Neural cell (in vitro differentiated cells): ENCODE measurements at regions not wholly inside any gene's neighbourhood (a gene's known extent, or its start where the extent isn't known, plus 50 kb on each side); places are given as distances from the start of the nearest gene placed in this dataset.

Experiments
- H2AFZ ChIP-seq: fragments of 200-600, 300-800 bp; sonication (generic), shearing (Covaris generic); 2 replicates; pipeline ENCODE4 v1.6.0; 2014; ENCODE audit warnings: low read depth, mild to moderate bottlenecking, antibody characterized with exemption, low read length, moderate library complexity
- H3F3A ChIP-seq: fragments of 200-600 bp; shearing (Covaris generic); 2 replicates; pipeline ENCODE4 v1.6.1; 2016; ENCODE audit warnings: mild to moderate bottlenecking, moderate library complexity, mixed read lengths, antibody characterized with exemption, low read length; ENCODE audit not compliant: insufficient read depth, poor library complexity, severe bottlenecking
- H3K27ac ChIP-seq: fragments of 200-600, 300-800 bp; sonication (generic), shearing (Covaris generic); 2 replicates; pipeline ENCODE4 v1.5.1; 2014; ENCODE audit warnings: mild to moderate bottlenecking, low read length, moderate library complexity
- H3K27me3 ChIP-seq: fragments of 300-800, 200-600 bp; sonication (generic), shearing (Covaris generic); 2 replicates; pipeline ENCODE4 v1.6.0; 2014; ENCODE audit warnings: mild to moderate bottlenecking, low read depth, low read length, moderate library complexity; ENCODE audit not compliant: insufficient read depth
- H3K36me3 ChIP-seq: fragments of 300-800, 200-600 bp; sonication (generic), shearing (Covaris generic); 2 replicates; pipeline ENCODE4 v1.5.1; 2014; ENCODE audit warnings: mild to moderate bottlenecking, antibody characterized with exemption, low read length, moderate library complexity; ENCODE audit not compliant: insufficient read depth
- H3K4me2 ChIP-seq: fragments of 300-800, 200-600 bp; sonication (generic), shearing (Covaris generic); 2 replicates; pipeline ENCODE4 v1.6.0; 2014; ENCODE audit warnings: mild to moderate bottlenecking, low read length
- H3K4me3 ChIP-seq: fragments of 300-800, 200-600 bp; sonication (generic), shearing (Covaris generic); 2 replicates; pipeline ENCODE4 v1.5.1; 2014; ENCODE audit warnings: mild to moderate bottlenecking, low read length, moderate library complexity
- H3K79me2 ChIP-seq: fragments of 200-600 bp; shearing (Covaris generic); replicated peaks from 2 replicates; pipeline ENCODE4 v1.6.0; 2014; ENCODE audit warnings: mild to moderate bottlenecking, low read length, moderate library complexity; ENCODE audit not compliant: insufficient read depth
- H3K9ac ChIP-seq: fragments of 300-800, 200-600 bp; sonication (generic), shearing (Covaris generic); 2 replicates; pipeline ENCODE4 v1.6.1; 2016; ENCODE audit warnings: mild to moderate bottlenecking, low read length, mixed read lengths
- H3K9me2 ChIP-seq: fragments of 200-600 bp; shearing (Covaris generic); 2 replicates; pipeline ENCODE4 v1.6.1; 2016; ENCODE audit warnings: mild to moderate bottlenecking, low read length, mixed read lengths; ENCODE audit not compliant: insufficient read depth
- H3K9me3 ChIP-seq: fragments of 200-600, 300-800 bp; sonication (generic), shearing (Covaris generic); 2 replicates; pipeline ENCODE4 v1.6.1; 2016; ENCODE audit warnings: mild to moderate bottlenecking, mixed run types, low read length, moderate library complexity, mixed read lengths
- H4K20me1 ChIP-seq: fragments of 200-600 bp; shearing (Covaris generic); 2 replicates; pipeline ENCODE4 v1.6.1; 2016; ENCODE audit warnings: mild to moderate bottlenecking, mixed run types; ENCODE audit not compliant: insufficient read depth
- CTCF ChIP-seq: fragments of 450-650 bp; IDR thresholded peaks from 2 replicates; pipeline ENCODE4 v1.5.1; 2014; ENCODE audit warnings: antibody characterized with exemption, mild to moderate bottlenecking, moderate library complexity; ENCODE audit not compliant: poor library complexity, severe bottlenecking
- EP300 ChIP-seq: fragments of 450-650 bp; conservative IDR thresholded peaks from 2 replicates; pipeline ENCODE4 v1.6.1; 2014; ENCODE audit warnings: antibody characterized with exemption, mild to moderate bottlenecking, moderate library complexity; ENCODE audit not compliant: poor library complexity, severe bottlenecking
- EZH2 ChIP-seq: fragments of 200-600, 300-800 bp; shearing (Covaris generic), sonication (generic); IDR thresholded peaks from 2 replicates; pipeline ENCODE4 v1.6.1; 2014; ENCODE audit warnings: antibody characterized with exemption, low read length, borderline replicate concordance, mild to moderate bottlenecking; ENCODE audit not compliant: insufficient read depth, poor library complexity, severe bottlenecking
- MXI1 ChIP-seq: fragments of 450-650 bp; conservative IDR thresholded peaks from 2 replicates; pipeline ENCODE4 v1.6.1; 2014; ENCODE audit warnings: antibody characterized with exemption, mild to moderate bottlenecking; ENCODE audit not compliant: poor library complexity, severe bottlenecking
- POLR2AphosphoS5 ChIP-seq: IDR thresholded peaks from 2 replicates; pipeline ENCODE4 v1.6.1; 2012
- RAD21 ChIP-seq: fragments of 450-650 bp; conservative IDR thresholded peaks from 2 replicates; pipeline ENCODE4 v1.6.1; 2014; ENCODE audit warnings: antibody characterized with exemption, mild to moderate bottlenecking, moderate library complexity
- REST ChIP-seq: IDR thresholded peaks from 2 replicates; pipeline ENCODE4 v1.6.1; 2012; ENCODE audit warnings: borderline replicate concordance
- SMC3 ChIP-seq: fragments of 450-650 bp; conservative IDR thresholded peaks from 2 replicates; pipeline ENCODE4 v1.6.1; 2014; ENCODE audit warnings: antibody characterized with exemption, mild to moderate bottlenecking, moderate library complexity; ENCODE audit not compliant: poor library complexity
- TAF1 ChIP-seq: IDR thresholded peaks from 2 replicates; pipeline ENCODE4 v1.6.1; 2012; ENCODE audit warnings: low read depth

- H3K9ac ChIP-seq, result no peak overlapping the region
- TF ChIP-seq RAD21, result no peak
- H3F3A ChIP-seq, result no peaks in the 10 kb centered on the region
- no peaks in the 10 kb centered on the region for H4K20me1 ChIP-seq
- H3K27ac ChIP-seq, result no peak overlapping the region
- H2AFZ ChIP-seq, result no peak overlapping the region
- no peak overlapping the region for H3K4me3 ChIP-seq
- no peaks in the 10 kb centered on the region for H3K36me3 ChIP-seq
- no peaks in the 10 kb centered on the region for H3K27me3 ChIP-seq
- no peak overlapping the region for H3K4me2 ChIP-seq
- H3K9me2 ChIP-seq, result no peaks in the 10 kb centered on the region
- H3K79me2 ChIP-seq, result no peaks in the 10 kb centered on the region
- no peaks in the 10 kb centered on the region for H3K9me3 ChIP-seq
Observed at GRCh38 chr16:74200921-74201320, 95.7 kb upstream of the PSMD7 start.

GRCh38 chr16:74199842-74200124, 96.8 kb upstream of the PSMD7 start:
- Histone ChIP-seq H4K20me1 (no peaks in the 10 kb centered on the region), H3K4me3 (no peak overlapping the region), H3K4me2 (no peak overlapping the region), H3K9me3 (no peaks in the 10 kb centered on the region), H3K9me2 (no peaks in the 10 kb centered on the region), H3K27me3 (no peaks in the 10 kb centered on the region), H3K27ac (no peak overlapping the region), H3K9ac (no peak overlapping the region), H3K36me3 (no peaks in the 10 kb centered on the region), H2AFZ (no peak overlapping the region), H3K79me2 (no peaks in the 10 kb centered on the region), H3F3A (no peaks in the 10 kb centered on the region)
- TF ChIP-seq CTCF, result no peak
- TF ChIP-seq MXI1, result no peak
- TF ChIP-seq EZH2, result no peak
- no peak for TF ChIP-seq TAF1
- no peak for TF ChIP-seq RAD21
- TF ChIP-seq POLR2AphosphoS5, result no peak
- no peak for TF ChIP-seq REST
- TF ChIP-seq SMC3, result no peak
- TF ChIP-seq EP300, result no peak
